Daoy (cell line): ENCODE measurements at regions not wholly inside any gene's neighbourhood (a gene's known extent, or its start where the extent isn't known, plus 50 kb on each side); places are given as distances from the start of the nearest gene placed in this dataset.

Source experiments
- DNase-seq: peaks from one replicate; pipeline ENCODE4 v3.0.0-alpha.2; 2015; ENCODE audit warnings: low read depth

DNA sequence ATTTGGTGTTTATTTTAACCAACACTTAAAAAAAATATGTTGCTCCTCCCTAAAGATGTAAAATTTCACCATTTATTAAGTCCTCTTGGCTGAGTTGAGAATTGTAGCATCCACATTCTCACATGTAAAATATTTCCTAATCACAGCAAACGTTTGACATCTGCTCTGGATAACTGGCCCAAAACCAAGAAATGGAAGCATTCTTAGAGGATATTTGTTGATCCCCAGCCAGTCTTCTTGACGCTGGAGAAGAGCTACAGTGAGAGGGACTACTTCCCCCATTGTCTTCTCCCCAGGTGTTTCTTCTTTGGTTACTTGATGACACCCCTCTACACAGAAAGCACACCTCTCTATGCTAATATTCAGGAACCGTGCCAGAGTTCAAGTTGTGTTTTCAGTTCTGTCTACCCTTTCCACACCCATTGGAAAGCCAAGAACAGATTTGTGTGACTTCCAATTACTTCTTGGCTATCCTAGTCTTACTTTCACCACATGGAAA is 454.5 kb upstream of the JAG1 start:
- no peak for DNase-seq

DNA sequence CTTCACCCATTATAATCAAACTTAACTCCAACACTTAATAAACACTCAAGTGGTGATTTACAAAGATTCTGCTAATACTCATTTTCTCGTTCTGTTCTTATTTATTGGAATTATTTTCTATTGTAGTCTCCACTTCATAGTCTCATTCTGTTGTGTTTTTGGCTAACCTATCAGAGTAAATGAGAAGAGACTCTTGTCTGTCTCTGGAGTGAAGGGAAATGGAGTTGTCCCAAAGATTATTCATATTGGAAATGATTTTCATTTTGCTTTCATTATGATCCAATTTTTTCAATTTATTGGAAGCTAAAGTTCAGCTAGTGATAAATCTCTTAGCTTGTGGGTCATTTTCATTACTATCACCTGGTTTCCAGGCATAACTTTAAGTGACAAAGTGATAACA is 454.9 kb upstream of the JAG1 start:
- no peak for DNase-seq

DNA sequence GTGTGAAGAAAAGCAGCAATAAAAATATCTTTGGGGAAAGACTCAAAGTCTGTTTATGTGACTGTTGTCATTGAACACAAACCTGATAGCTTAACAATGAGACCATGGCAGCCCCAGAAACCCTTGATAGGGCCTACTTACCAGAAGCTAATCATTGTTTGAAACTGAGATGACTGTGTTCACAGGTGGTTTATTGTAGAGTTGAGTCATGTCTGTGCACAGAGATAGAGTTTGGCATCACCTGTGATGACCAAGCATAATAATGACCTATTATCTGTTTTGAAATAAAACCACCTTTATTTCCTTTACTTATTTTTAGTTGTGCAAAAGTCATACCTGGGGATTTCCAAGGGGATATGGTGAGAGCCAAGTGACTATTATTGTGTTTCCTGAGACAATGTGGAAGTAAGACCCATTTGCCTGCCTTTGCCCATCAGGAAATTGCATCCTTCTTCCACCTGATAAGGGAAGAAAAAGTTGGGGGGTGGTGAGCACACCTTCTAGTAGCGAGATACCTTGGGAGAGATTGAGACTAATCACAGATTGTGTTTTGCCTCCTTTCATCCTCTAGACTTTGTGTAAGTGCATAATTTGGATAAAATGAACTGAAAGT is 456.9 kb upstream of the JAG1 start:
- DNase-seq = no peak

DNA sequence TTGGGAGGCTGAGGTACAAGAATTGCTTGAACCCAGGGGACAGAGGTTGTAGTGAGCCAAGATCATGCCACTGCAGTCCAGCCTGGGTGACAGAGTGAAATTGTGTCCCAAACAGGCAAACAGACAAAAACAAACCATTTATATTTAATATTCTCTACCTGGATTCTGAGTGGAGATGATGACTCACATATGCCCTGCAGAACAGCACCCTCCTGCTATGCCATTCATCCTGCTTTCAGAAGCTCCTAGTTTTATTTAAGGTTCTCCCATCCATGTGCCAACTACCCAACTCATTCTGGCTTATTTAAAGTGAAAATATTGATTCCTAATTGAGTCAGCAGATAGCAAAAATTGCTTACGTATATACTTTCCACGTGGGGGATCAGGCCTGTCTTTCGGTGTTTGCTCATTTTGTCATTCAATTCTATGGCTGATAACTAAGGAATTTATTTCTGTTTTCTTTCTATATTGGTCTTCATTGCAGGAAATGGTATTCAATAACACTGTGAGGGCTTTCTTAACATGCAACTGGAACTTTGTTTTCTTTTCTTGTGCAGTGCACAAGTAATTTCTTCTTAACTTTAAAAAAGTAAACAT is 459.1 kb upstream of the JAG1 start:
- DNase-seq = no peak

DNA sequence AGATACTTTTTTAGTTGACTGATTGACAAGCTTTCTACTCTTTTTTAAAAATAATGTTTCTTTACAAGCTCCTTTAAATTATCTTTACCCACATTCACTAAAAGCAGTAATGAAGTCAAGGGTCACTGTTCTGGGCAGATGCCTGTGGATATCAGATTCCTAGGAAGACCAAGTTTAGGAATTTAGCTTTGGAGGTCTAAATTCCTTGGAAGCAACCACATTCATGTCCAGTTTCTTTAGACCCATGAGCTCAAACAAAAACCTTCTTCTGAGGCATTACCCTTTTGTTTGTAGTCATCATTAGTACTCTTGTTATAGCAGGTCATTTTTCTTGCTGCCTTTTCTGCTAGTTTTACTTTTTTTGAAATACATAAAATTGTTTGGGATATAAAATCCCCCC is 462.9 kb upstream of the JAG1 start:
- no peak for DNase-seq

DNA sequence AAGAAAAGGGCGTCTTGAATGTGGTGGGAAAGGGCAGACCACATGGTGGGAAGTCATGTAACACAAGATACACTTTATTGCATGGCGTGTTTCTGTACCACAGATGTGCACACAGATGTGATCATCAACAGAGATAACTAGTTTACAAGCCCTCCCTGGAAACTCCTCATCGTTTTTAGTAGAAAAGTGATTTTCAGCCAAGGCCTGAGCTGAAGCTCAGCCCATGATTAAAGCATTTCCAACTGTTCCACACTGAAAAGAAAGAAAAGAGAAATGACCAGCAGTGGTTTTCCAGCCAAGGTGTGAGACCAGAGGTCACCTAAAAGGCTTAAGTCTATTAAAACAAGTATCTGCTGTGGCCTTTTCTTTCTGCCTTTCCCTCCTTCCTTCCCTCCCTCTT is 463.9 kb upstream of the JAG1 start:
- no peak for DNase-seq

DNA sequence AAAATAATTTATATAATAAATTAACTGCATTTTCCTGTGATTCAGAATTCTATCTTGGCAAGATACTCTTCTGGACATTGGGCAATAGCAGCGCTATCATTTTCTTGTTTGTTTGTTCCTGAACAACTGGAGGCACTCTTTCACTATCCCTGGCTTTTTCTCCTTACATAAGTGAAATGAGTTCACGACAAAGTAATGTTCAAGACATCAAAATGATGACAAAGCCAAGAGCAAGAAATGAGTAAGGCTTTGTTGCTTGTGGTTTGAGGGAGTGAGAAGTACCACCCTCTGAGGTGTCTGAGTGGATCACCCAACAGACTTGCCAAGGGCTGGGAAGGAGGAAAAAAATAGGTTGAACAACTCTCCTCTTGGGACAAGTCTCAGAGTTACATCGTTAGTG is 466.6 kb upstream of the JAG1 start:
- DNase-seq = peak; percentile 84

DNA sequence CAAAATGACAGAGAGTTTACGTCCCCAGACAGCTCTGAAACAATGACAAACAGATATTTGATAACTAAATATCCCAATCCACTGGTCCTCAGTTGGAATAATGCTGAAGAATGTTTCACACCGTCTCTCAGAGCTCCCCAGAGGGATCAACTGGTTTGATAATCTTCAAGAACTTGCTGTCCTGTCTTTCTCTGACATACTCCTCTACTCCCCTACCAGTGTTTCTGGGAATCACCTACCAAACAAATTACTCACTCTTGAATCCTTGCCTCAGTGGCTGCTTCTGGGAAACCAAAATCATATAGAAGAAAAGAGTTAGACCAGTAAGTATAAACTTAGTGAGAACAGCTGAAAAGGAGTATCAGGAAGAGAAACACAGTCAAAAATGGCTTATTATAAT is 469.7 kb upstream of the JAG1 start:
- DNase-seq = no peak

DNA sequence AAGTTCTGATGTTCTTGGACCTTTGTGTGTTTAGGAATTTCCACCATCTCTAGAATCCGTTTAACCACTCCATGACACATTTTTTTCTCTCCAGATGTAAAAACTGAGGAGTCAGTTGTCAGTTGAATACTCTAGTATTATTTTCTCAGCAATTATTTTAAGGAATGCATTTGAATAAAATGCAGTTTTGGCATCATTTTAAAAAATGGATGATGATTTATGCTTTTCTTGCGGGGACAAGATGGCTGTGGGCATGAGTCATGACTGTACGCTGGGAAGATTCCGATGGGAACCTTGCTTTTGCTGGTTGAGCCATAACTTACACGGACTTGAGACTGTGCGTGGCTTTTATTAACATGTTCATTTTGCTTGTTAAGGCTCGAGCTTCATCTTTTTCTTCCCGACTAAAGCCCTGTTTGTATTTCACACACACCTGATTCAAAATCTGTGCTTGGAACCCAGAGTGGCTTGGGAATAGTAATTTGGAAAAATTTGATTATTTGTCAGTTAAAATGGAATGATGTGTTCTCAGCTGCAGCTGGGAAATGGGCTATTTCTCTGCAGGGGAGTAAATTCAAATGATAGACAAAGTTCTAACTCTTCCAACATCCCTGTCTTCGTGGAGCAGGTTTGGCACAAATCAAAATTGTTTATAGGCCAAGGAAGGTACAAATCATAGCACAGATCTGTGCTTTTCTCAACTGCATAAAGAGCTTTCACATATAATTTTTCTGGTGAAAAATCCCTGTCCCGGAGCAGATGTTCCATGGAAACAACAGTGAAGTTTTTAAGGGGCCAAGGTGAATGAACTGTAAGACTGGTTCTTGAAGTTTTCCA is 470.5 kb upstream of the JAG1 start:
- peak; percentile 78 for DNase-seq

DNA sequence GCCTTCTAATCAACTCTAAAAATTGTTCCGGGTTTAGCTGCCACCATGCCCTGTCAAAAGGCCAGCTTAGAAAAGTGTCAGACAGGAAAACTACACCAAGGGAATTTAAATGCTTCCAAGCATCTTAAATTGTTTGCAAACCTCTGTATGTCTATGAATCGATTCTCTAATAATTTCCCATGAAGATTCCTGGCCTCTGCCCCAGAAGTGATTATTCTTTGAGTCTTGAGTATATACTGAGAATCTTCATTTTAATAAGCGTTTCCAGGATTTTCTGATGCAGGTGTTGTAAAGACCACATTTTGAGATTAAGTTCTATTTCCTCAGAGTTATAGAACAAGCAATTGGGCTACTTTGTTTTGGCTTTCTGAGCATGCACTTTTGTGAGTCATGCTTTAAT is 471.8 kb upstream of the JAG1 start:
- no peak for DNase-seq

DNA sequence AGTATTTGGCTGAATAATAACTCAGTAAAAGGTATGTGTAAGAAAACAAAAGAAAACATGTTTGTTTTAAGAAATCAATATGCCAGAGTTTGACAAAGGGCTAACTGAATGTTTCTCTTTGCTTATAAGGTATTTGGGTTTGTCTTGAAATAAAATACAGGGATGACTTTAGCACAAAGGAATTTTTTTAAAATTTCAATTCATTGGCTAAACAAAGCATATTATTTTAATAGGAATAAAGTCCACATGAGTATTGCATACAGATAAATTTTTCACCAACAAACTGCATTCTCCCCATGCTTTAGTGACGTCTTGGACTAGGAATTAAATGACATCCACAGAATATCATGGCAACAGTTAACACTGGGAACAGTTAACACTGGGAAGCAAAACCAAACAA is 480.0 kb upstream of the JAG1 start:
- no peak for DNase-seq

DNA sequence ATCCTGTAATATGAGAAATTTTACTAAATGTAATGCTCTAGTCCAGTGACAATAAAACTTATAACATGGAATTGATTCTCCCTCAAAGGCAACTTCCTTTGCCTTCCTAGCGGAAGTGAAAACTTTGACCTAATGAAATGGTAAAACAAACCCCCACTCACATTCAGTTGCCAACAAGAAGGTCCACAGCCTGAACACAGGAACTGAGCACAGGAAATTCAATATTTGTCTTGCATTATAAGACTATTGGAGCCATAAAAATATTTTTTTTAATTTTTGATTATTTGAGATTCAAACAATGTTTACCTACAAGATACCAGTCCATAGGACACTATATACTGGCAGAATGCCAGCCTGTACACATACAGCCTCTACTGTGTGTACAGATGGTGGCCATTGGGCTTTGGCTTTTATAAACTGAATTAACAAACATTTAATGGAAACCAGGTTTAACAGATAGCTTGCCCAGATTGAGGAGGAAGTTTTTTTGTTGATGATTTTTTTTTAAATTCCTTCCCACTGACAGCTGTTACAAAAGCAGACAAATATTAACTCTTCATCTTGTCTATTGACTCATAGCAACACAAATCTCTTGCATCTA is 481.5 kb upstream of the JAG1 start:
- no peak for DNase-seq

DNA sequence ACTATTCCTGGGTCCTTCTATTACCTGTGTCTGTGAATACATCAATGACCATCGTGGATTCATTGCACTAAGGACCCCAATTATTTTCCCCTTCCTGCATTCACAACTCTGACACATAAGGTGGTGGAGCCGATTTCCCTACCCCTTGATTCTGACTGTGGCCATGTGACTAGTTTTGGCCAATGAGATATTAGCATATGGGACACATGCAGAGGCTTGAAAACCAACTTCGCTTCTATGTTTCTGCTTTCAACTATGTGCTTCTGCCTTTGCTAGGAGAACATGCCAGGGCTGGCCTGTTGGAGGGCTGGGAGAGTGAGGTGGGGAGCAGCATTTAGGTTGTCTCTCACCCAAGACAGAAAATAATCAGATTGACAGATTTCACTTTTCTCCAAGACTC is 483.1 kb upstream of the JAG1 start:
- DNase-seq = no peak

DNA sequence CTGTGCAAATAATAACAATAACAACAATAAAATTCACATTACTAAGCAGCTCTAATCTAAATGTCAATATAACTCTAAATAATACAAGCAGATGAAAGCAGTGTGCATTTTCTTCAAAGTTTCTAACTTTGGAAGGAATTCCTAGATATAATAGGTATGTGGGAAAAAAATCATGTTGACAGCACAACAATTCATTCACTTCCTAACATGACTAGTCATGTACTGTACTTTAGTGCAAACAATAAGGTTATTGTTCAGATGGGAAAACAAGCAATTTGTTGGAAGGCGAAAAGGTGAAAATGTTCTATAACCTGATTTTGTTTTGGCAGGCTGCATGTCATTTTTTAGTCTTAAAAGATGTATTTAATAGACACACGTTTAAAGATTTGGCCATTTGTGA is 484.3 kb upstream of the JAG1 start:
- DNase-seq = no peak

DNA sequence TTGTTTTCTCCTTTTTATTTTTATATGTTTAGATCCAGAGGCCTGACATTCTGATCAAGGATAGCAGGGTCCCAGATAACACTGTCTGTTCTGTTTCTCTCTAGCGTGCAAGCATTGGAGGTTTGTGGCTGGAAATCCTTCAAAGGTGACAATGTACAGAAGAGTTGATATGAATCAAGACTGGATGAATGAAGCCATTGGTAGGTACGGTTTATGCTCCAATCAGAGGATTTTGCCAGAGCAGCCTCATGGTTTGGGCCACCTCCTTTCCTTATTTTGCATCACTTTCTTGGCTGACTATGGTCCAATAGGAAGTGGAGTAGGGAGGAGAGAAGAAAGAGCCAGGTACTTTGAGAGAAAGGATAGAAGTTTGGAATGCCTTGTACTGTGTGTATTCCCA is 484.8 kb upstream of the JAG1 start:
- DNase-seq = no peak

DNA sequence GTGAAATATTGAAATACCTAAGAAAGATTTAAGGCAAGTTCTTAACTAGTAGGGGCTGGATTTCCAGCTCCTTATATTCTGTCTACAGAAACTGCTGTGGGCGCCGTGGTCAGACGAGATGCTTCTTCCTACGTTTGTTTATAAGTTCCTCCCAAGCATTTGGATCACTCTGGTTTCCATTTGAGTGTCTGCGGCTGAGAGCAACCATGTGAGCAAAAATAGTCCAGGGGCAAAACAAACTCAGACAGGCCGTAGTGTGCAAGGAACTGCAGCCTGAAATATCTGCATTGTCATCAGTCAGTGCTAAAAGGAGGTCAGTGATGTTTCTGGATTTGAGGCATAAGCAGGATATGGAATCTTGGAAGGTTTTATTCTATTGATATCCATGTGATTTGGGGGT is 485.9 kb upstream of the JAG1 start:
- peak; percentile 30 for DNase-seq

DNA sequence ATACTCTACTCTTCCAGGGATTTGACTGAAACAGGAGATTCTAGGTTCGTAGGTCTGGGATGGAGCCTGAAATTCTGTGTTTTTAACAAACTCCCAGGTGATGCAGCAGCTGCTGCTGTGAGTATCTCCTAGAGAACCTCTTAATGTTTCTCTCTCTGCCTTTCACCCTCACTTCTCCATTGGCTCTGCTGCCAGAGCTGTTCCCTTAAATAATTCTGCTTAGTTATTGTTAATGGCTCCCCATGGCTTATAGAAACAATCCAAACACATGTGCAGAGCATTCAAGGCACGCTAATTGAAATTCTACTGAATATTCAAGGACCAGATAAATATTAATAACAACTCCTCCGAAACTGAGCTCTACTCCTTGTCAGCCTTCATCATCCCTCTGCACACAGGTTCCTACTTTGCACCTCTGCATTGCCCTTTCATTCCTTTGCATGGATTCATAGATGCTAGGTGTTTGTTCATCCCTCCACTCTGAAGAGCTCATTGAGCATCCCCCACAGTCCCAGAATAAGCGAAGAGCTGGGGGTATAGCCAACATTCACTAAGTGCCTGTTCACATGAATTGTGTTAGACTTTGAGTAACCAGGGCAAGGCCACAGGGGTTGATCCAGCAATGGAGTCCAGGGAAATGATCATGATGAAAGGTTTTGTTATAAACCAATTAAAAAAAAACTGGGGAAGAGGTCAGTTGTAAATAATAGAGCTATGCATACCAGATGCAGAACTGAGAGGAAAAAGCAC is 488.4 kb upstream of the JAG1 start:
- no peak for DNase-seq

DNA sequence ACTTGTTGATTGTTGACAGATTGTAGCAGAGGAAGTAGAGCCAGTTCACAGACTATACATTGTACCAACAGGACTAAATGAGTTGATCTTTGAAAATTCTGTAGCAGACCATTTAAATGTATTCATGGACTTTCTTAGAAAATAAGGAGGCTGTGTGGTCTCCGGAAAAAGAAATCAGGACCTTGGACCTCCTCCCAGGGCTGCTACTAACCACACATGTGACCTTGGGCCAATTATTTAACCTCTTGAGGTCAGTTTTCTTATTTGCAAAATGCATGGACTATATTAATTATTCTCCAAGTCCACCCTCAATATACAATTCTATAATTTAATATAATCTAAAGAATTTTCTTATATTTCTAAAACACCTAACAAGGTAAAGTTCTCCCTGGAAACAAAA is 492.0 kb upstream of the JAG1 start:
- DNase-seq = no peak

DNA sequence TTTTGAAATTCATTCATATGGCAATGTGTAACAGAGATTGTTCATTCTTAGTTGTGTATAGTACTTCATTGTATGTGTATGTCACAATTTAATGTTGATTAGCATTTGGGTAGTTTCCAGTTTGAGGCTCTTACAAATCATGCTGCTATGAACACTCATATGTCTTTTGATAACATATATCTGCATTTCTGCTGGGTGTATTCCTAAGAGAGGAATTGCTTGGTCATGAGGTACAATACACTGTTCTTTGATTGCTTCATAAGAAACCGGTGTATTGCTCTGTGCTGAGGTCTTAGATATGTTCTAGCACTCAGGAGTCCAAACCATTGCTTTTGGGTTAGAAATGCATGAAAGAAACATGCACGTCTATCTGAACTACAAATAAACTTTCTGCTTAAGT is 492.9 kb upstream of the JAG1 start:
- DNase-seq = no peak

DNA sequence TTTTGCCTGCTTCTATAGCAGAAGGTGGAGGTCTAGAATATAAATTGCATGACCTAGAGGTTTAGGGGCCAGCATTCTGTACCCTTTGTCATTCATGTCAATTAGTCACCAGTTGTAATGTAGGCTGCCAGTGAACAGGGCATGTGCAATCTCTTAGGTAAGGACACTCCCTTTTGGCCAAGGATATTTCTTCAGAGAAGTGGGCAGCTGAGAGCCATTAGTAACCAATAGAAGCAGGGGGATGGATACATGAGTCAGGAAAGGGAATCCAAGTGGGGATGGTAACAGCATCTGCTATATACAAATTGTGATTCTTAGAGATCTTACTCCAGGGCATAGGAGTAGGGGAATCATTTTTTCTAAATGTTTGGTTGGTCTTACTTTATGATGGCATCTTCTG is 494.2 kb upstream of the JAG1 start:
- DNase-seq = no peak

DNA sequence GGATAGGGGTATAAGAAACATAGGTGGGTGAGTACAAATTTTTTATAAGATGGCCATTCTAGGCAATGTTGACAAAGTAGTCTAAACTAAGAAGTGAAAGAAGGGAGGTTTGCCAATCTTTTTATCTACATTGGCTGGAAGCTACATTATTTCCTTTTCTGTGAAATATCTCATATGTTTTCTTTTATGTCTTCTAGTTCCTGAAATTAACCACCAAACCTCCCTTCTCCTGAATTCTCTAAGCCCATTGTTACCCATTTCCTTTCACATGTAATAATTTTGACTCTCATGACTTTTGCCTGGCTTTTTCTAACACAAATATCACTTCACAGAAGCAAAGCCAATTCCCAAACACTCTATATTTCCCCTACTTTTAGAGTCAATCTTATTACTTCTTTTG is 496.2 kb upstream of the JAG1 start:
- no peak for DNase-seq

DNA sequence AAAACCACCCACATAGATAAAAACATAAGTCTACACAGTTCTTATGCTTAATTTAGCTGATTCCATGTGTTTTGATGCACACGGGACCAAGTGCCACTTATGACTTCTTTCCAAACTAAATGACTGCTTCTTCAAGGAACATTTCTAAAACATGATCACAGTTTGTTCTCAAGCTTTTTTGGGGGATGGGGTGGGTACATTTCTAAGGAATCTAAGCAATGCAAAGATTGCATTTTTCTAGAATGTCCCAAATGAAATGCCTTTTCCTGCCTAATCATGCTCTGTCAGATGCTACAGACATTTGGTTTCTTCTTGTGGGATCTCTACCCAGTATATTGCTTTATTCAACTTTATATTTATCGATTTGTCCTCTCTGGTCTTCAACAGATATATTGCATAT is 496.8 kb upstream of the JAG1 start:
- no peak for DNase-seq
